ENCODE measurements at regions not wholly inside any gene's neighbourhood (a gene's known extent, or its start where the extent isn't known, plus 50 kb on each side); places are given as distances from the start of the nearest gene placed in this dataset.

- Histone ChIP-seq H3K27ac (no peak overlapping the region), H3K4me3 (no peak overlapping the region), H3K36me3 (no peaks in the 10 kb centered on the region), H3K4me1 (peaks cover 0 to 5% of the 10 kb centered on the region in 2 donors), H3K27me3 (no peaks in the 10 kb centered on the region), H3K9me3 (no peaks in the 10 kb centered on the region)
- no peak for DNase-seq (ENCODE audit: low spot score in 2 of 2)
- intact Hi-C loops (cut with DNase I), result no loop called here
- no peak for TF ChIP-seq CTCF (IDR thresholded peaks at IDR 0.05)
These were observed 230.5 kb downstream of the ESM1 start for GRCh38 chr5:54754878-54755277.

- H3K4me3 ChIP-seq, result no peak overlapping the region
- no peak overlapping the region for H3K27ac ChIP-seq
- peaks cover 0 to 5% of the 10 kb centered on the region in 2 donors for H3K4me1 ChIP-seq
- no peaks in the 10 kb centered on the region for H3K36me3 ChIP-seq
- no peak for DNase-seq (ENCODE audit: low spot score in 2 of 2)
- H3K27me3 ChIP-seq, result no peaks in the 10 kb centered on the region
- no peak for TF ChIP-seq CTCF (IDR thresholded peaks at IDR 0.05)
- intact Hi-C loops (cut with DNase I), result no loop called here
- no peaks in the 10 kb centered on the region for H3K9me3 ChIP-seq
These were observed 231.0 kb downstream of the ESM1 start for GRCh38 chr5:54754420-54754819.

GRCh38 chr5:54753753-54754152 is 231.6 kb downstream of the ESM1 start:
- no peaks in the 10 kb centered on the region for H3K9me3 ChIP-seq
- H3K36me3 ChIP-seq, result no peaks in the 10 kb centered on the region
- no peak for TF ChIP-seq CTCF (IDR thresholded peaks at IDR 0.05)
- H3K4me1 ChIP-seq, result peaks cover 0 to 5% of the 10 kb centered on the region in 2 donors
- intact Hi-C loops (cut with DNase I), result no loop called here
- no peak for DNase-seq (ENCODE audit: low spot score in 2 of 2)
- H3K27ac ChIP-seq, result no peak overlapping the region
- H3K4me3 ChIP-seq, result no peak overlapping the region
- H3K27me3 ChIP-seq, result no peaks in the 10 kb centered on the region

- intact Hi-C loops (cut with DNase I), result no loop called here
- no peak for DNase-seq (ENCODE audit: low spot score in 2 of 2)
- Histone ChIP-seq H3K36me3 (no peaks in the 10 kb centered on the region), H3K27me3 (no peaks in the 10 kb centered on the region), H3K9me3 (no peaks in the 10 kb centered on the region), H3K27ac (no peak overlapping the region), H3K4me3 (no peak overlapping the region), H3K4me1 (peaks cover 0 to 5% of the 10 kb centered on the region in 2 donors)
- no peak for TF ChIP-seq CTCF (IDR thresholded peaks at IDR 0.05)
These were observed 232.4 kb downstream of the ESM1 start for GRCh38 chr5:54753034-54753433.

GRCh38 chr5:54748527-54748926 is 231.0 kb downstream of the SNX18 start:
- TF ChIP-seq CTCF (IDR thresholded peaks at IDR 0.05), result no peak
- Histone ChIP-seq H3K9me3 (no peaks in the 10 kb centered on the region), H3K4me3 (no peak overlapping the region), H3K27ac (no peak overlapping the region), H3K36me3 (no peaks in the 10 kb centered on the region), H3K27me3 (no peaks in the 10 kb centered on the region), H3K4me1 (peaks cover 6 to 12% of the 10 kb centered on the region in 2 donors)
- intact Hi-C loops (cut with DNase I), result no loop called here
- DNase-seq (ENCODE audit: low spot score in 2 of 2), result no peak

GRCh38 chr5:54746777-54747398 is 229.3 kb downstream of the SNX18 start:
- peaks cover 6 to 22% of the 10 kb centered on the region in 2 donors for H3K4me1 ChIP-seq
- H3K4me3 ChIP-seq, result no peak overlapping the region
- DNase-seq (ENCODE audit: low spot score in 2 of 2), result no peak
- H3K9me3 ChIP-seq, result no peaks in the 10 kb centered on the region
- no peak overlapping the region for H3K27ac ChIP-seq
- H3K27me3 ChIP-seq, result no peaks in the 10 kb centered on the region
- TF ChIP-seq CTCF (IDR thresholded peaks at IDR 0.05), result no peak
- H3K36me3 ChIP-seq, result no peaks in the 10 kb centered on the region
- intact Hi-C loops (cut with DNase I), result no loop called here
